ENCODE measurements at regions not wholly inside any gene's neighbourhood (a gene's known extent, or its start where the extent isn't known, plus 50 kb on each side); places are given as distances from the start of the nearest gene placed in this dataset.

- DNase-seq = no peak
Observed at GRCh38 chr10:125231116-125231812, 70.9 kb upstream of the CTBP2 start.

- DNase-seq = no peak
Observed at GRCh38 chr10:125230251-125230650, 69.9 kb upstream of the CTBP2 start.

- DNase-seq = peak; percentile 24
Observed at GRCh38 chr10:125228245-125228940, 68.0 kb upstream of the CTBP2 start.

GRCh38 chr10:125227546-125227945, 67.2 kb upstream of the CTBP2 start:
- no peak for DNase-seq

GRCh38 chr10:125226823-125227222, 66.5 kb upstream of the CTBP2 start:
- no peak for DNase-seq

- no peak for DNase-seq
Observed at GRCh38 chr10:125226005-125226404, 65.6 kb upstream of the CTBP2 start.

GRCh38 chr10:125225051-125225450, 64.7 kb upstream of the CTBP2 start:
- no peak for DNase-seq

- no peak for DNase-seq
Observed at GRCh38 chr10:125222515-125223308, 62.3 kb upstream of the CTBP2 start.

- DNase-seq = no peak
Observed at GRCh38 chr10:125221716-125222115, 61.4 kb upstream of the CTBP2 start.

- DNase-seq = no peak
Observed at GRCh38 chr10:125219776-125220175, 59.4 kb upstream of the CTBP2 start.

GRCh38 chr10:125218967-125219366, 58.6 kb upstream of the CTBP2 start:
- no peak for DNase-seq

- no peak for DNase-seq
Observed at GRCh38 chr10:125217990-125218675, 57.8 kb upstream of the CTBP2 start.

- DNase-seq = no peak
Observed at GRCh38 chr10:125216861-125217260, 56.5 kb upstream of the CTBP2 start.

- DNase-seq = no peak
Observed at GRCh38 chr10:125216309-125216708, 55.9 kb upstream of the CTBP2 start.

- DNase-seq = no peak
Observed at GRCh38 chr10:125214283-125214570, 53.9 kb upstream of the CTBP2 start.

GRCh38 chr10:125213541-125214282, 53.3 kb upstream of the CTBP2 start:
- no peak for DNase-seq

GRCh38 chr10:125212150-125212809, 51.9 kb upstream of the CTBP2 start:
- DNase-seq = no peak
